ENCODE measurements at regions not wholly inside any gene's neighbourhood (a gene's known extent, or its start where the extent isn't known, plus 50 kb on each side); places are given as distances from the start of the nearest gene placed in this dataset.

GRCh38 chr11:36818410-36818809 is 220.4 kb upstream of the RAG2 start:
- TF ChIP-seq GABPA (IDR thresholded peaks at IDR 0.05; ENCODE audit: low read depth): no peak
- TF ChIP-seq CTCF (IDR thresholded peaks at IDR 0.05; ENCODE audit: insufficient read depth, low read length): no peak
- no peak for TF ChIP-seq SPI1 (IDR thresholded peaks at IDR 0.05; ENCODE audit: borderline replicate concordance, low read depth)
- no peak for TF ChIP-seq REST (IDR thresholded peaks at IDR 0.05; ENCODE audit: insufficient replicate concordance, low read depth)
- TF ChIP-seq POLR2AphosphoS5 (IDR thresholded peaks at IDR 0.05; ENCODE audit: low read depth): no peak
- Histone ChIP-seq H3K27ac (replicated peaks) (no peak overlapping the region), H3K27me3 (ENCODE audit: insufficient read depth, poor library complexity, severe bottlenecking) (no peaks in the 10 kb centered on the region), H3K4me3 (replicated peaks; ENCODE audit: insufficient read depth, low read length) (no peak overlapping the region)
- DNase-seq (ENCODE audit: low read depth in 1 of 2, low spot score in 1 of 2): peak in 1 of 2 experiments; percentile 14

DNA sequence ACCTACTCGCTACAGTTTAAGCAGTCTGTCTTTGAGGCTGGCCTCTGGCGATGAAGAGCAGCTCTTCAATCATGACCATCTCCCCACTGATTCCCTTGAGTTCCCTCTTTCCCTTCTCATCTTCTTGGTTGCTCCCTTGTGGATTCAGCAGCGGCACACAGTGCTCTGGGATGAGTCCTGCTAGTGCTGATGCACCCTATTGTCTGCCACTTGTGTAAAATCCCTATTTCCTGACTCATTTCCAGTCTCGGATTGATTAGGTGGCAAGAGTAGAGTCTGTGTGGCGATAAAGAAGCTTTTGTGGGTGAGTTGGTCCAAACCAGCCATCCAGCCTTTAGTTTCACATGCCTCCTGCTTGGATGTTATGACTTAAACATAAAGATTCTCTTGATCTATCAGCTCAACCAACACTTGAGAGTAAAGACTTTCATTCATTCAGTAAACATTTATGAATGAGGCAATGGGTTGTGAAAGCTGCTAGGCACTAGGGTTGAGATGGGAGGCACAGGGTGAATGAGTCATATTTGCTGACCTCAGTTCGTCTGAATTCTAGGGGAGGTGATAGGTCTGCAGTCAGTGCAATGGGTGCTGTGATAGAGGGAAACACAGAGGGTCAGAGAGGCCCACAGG is 219.4 kb upstream of the RAG2 start:
- Histone ChIP-seq H3K27me3 (ENCODE audit: insufficient read depth, poor library complexity, severe bottlenecking) (no peaks in the 10 kb centered on the region), H3K27ac (replicated peaks) (no peak overlapping the region), H3K4me3 (replicated peaks; ENCODE audit: insufficient read depth, low read length) (no peak overlapping the region)
- no peak for DNase-seq (ENCODE audit: low read depth in 1 of 2, low spot score in 1 of 2)
- TF ChIP-seq POLR2AphosphoS5 (IDR thresholded peaks at IDR 0.05; ENCODE audit: low read depth): no peak
- no peak for TF ChIP-seq GABPA (IDR thresholded peaks at IDR 0.05; ENCODE audit: low read depth)
- no peak for TF ChIP-seq SPI1 (IDR thresholded peaks at IDR 0.05; ENCODE audit: borderline replicate concordance, low read depth)
- TF ChIP-seq CTCF (IDR thresholded peaks at IDR 0.05; ENCODE audit: insufficient read depth, low read length): no peak
- TF ChIP-seq REST (IDR thresholded peaks at IDR 0.05; ENCODE audit: insufficient replicate concordance, low read depth): no peak

- no peak overlapping the region for H3K4me3 ChIP-seq (replicated peaks; ENCODE audit: insufficient read depth, low read length)
- TF ChIP-seq POLR2AphosphoS5 (IDR thresholded peaks at IDR 0.05; ENCODE audit: low read depth) (no peak), GABPA (IDR thresholded peaks at IDR 0.05; ENCODE audit: low read depth) (no peak), REST (IDR thresholded peaks at IDR 0.05; ENCODE audit: insufficient replicate concordance, low read depth) (no peak), SPI1 (IDR thresholded peaks at IDR 0.05; ENCODE audit: borderline replicate concordance, low read depth) (no peak), CTCF (IDR thresholded peaks at IDR 0.05; ENCODE audit: insufficient read depth, low read length) (no peak)
- H3K27ac ChIP-seq (replicated peaks): no peak overlapping the region
- no peak for DNase-seq (ENCODE audit: low read depth in 1 of 2, low spot score in 1 of 2)
- no peaks in the 10 kb centered on the region for H3K27me3 ChIP-seq (ENCODE audit: insufficient read depth, poor library complexity, severe bottlenecking)
These were observed 211.3 kb upstream of the RAG2 start for GRCh38 chr11:36809303-36809702.

All from HL-60 (cell line).